Middle frontal gyrus (tissue), 1 donor: ENCODE measurements at regions not wholly inside any gene's neighbourhood (a gene's known extent, or its start where the extent isn't known, plus 50 kb on each side); places are given as distances from the start of the nearest gene placed in this dataset.
"Not testable (repeated sequence)": the region's sequence is repeated elsewhere in the genome, so short reads cannot be mapped to it uniquely, and the experiment has no call there.

Experiments used
- DNase-seq: peaks from one replicate; pipeline ENCODE4 v3.0.0-alpha.2; 2015; ENCODE audit warnings: low spot score; ENCODE audit errors: extremely low spot score

- no peak for DNase-seq
These were observed 681.2 kb upstream of the NRP1 start for GRCh38 chr10:34015700-34016099.

- DNase-seq = no peak
These were observed 678.8 kb upstream of the NRP1 start for GRCh38 chr10:34013235-34013634.

DNA sequence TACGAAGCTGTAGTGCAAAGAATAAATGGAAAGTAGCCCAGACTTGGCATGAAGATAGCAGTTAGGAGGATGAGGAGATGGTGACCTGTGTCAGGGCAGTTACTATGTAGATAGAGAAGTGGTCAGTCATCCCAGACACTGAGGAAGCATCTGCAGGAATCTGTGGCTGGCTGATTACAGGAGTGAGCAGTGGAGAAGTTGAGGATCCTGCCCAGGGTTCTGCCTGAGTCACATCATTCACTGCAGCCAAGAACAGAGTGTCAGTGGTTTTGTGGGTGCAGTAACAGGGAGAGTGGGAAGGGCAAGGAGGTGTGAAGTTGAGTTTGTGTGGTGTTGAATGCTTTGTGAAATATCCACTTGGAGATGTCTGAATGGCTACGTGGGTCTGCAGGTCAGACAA is 676.4 kb upstream of the NRP1 start:
- no peak for DNase-seq

DNA sequence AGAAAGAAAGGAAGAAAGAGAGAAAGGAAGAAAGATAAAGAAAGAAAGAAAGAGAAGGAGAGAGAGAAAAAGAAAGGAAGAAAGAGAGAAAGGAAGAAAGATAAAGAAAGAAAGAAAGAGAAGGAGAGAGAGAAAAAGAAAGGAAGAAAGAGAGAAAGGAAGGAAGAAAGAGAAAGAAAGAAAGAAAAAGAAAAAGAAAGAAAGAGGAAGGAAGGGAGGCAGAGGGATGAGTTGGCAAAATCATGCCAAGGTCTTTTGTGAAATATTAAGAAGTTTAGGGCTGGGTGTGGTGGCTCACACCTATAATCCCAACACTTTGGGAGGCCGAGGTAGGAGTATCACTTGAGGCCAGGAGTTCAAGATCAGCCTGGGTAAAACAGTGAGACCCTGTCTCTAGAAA is 675.8 kb upstream of the NRP1 start:
- DNase-seq = not testable (repeated sequence)

DNA sequence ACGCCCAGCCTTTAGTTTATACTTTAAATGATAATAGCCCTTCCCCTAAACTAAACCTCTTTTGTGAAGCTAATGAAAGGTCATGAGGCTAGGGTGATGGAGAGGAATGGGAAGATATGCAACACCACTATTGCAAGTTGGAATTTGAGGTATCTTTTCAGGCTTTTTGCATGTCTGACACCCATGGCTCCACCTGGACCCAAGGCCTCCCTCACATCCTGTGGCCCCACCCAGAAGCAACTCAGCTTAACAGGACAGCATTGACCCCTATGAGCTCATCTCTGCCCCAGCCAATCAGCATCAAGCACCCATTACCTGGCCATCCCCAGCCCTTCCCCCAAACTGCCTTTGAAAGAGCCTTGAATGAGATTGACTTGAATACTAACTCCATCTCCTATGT is 674.2 kb upstream of the NRP1 start:
- no peak for DNase-seq

DNA sequence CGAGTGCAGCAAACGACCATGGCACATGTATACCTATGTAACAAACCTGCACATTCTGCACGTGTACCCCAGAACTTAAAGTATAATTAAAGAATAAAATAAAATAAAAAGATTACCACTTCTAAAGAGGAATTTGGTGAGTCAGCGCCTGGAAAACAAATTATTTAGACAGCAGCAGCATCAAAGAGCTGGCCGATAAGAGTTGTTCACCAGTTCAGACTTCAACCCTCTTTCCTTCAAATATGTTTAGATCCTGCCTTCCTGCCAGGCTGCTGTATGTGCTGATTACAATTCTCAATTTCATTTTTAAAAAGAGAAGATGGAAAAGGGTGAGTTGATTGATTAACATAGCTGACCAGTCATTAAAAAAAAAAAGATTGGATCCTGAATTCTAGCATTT is 672.0 kb upstream of the NRP1 start:
- no peak for DNase-seq

- DNase-seq = no peak
These were observed 669.1 kb upstream of the NRP1 start for GRCh38 chr10:34003561-34003960.

DNA sequence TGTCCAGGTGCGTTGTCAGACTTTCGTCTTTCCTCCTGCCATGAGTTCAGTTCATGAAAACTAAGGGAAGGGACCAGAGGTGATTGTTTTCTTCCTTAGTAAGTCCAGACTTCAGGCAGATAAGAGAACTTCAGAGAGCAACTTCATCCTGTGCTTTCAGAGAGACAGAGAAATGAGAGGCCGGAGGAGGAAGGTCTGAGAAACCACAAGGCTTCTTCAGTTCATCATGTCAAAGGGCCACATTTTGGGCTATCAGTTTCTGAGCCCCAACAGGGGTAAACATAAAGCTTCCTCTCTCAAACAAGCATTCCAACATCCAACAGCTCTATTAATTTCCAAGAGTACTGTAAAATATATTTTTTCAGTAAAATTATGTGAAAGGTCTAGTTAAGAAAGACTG is 668.4 kb upstream of the NRP1 start:
- DNase-seq = no peak

DNA sequence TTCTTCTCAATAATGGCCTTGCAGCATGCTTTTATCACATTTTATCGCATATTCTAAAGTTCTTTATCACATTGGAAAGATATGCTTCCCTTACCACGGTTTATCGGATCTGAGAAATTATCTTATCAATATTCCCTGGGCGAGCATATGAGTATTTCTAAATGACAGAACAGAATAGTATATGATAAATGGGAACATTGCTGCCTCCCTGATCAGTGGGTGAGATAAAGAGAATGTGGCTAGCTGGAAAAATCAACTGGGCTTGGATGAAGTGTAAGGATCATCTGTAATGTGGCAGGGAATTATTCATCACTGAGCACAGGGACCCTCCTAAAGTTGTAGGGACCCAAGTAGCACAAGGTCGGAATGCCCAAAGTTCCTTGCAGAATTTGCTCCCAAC is 667.4 kb upstream of the NRP1 start:
- DNase-seq = no peak

GRCh38 chr10:34001087-34001580 is 666.7 kb upstream of the NRP1 start:
- no peak for DNase-seq

GRCh38 chr10:33993917-33994316 is 659.5 kb upstream of the NRP1 start:
- DNase-seq = no peak

DNA sequence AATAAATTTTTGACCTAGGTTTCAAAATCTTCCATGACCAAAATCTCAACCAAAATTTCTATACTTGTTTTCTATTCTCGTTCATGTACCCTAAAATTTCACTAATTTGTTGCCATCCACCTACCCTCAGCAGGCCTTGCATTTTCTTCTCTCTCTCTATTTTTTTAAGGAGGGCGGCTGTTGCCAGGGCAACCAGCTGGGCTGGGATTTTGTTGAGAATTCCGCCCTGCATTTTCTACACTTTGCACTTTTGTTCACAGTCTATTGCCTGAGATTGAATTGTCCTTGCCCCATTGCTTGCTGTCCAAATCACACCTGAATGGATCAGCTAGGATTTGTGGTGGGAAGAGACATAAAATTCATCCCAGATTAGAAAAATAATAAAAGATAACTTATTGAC is 657.5 kb upstream of the NRP1 start:
- no peak for DNase-seq

DNA sequence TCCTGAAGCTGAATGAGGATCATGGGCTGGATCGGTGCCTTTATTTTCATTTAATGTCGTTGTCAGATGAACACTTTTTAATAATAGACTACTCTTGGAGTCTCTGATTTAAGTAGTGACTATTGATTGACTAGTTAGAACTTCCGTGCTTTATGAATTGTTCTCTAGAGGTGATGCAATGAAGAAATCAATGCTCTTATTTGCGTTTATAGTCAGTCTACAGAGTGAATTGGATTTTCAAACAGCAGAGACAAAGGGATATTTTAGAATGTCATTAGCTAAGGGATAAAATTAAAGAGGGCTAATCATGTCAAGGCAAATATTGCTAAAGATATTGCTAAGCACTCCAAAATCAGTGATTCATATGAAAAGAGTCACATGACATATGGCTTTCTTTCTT is 652.0 kb upstream of the NRP1 start:
- DNase-seq = no peak

DNA sequence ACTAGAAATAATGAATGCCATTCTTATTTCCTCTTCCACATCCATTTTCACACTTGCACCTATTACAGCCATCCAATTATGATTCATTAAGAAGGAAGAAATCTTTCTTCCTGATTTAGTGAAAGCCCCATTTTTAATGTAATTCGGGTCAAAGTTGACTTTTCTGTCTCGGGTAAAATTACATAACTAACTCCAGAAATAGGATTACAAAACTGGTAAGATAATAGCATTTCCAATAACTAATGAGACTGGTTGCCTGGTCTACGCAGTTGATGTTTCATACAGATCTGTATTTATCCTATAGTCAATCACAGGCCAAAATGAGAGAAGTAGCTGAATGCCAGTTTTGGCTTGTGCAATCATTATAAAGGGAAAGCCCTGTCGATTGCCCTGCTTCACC is 651.5 kb upstream of the NRP1 start:
- DNase-seq = no peak

DNA sequence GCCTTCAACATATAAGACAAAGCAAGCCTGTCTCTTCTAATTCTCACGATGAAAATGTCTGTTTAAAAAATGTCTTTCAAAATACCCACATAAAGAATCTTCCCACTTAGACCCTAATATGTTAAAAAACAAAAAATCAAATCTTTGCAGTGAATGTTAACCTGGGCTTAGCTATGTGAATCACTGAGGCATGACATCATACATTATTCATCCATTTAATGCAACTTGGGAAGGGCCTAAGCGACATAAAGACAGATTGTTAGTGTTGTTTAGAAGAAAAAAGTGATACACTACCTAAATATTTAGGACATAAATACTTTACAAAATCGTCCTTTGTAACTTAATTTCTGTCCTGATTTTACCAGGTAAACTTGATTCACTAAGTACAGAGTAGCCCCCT is 648.5 kb upstream of the NRP1 start:
- no peak for DNase-seq

DNA sequence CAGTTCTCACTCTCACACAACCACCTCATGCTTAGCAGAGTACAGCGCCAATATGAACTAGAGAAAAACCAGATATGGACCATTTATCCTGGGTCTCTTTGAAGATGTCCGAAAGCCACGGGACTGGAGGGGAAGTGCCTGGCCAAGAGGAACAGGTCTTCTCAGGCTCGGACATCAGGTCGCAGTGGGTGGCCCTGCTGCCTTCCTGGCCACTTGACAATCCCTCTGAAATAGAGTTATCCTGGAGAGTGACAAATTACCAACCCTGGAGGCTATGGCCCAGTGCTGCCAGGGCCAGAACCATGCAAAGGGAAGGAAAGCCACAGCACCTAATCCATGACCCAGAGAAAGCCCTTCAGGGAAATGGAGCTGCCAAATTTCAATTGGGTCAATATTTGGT is 646.8 kb upstream of the NRP1 start:
- no peak for DNase-seq

- DNase-seq = no peak
These were observed 644.7 kb upstream of the NRP1 start for GRCh38 chr10:33979195-33979594.

DNA sequence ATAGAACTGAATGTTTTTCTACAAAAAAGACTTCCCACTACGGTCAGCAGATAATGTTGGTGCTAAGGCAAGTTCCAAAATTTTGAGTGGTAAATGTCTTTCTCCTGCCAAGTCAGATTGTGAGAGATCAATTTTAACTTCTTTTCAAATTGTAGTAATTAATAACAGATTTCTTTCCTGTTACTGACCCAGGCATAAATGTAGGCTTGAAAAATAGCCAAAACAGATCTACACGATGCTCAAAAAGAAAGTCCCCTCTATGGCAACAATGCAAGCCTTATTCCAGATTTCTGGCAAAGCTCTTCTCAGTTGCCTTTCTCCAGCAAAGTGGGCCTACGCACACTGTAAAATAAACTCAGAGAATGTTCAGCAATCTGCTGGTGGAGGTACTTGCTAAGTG is 641.0 kb upstream of the NRP1 start:
- no peak for DNase-seq

DNA sequence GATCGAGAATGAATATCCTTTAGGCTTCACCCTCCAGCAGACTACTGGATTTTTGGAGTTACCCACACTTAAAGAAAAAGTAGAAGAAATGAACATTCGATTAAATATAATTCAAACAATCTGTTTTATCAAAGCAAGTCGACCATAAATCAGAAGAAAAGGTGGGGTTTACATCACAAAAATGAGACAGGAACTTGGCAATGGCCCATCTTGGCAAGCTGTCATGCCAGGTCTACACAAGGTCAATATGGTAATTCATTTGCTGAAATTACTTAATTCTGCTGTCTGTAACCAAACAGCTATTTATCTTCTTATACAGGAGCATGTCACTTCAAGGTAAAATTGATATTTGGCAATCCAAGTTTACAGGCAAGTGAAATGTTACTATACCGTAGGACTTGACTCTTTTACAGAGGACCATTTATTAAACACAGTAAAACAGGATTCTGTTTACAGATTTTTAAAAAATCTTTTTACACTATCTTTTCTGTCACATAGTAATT is 640.6 kb upstream of the NRP1 start:
- DNase-seq = no peak

GRCh38 chr10:33968983-33969382 is 634.5 kb upstream of the NRP1 start:
- DNase-seq = no peak

DNA sequence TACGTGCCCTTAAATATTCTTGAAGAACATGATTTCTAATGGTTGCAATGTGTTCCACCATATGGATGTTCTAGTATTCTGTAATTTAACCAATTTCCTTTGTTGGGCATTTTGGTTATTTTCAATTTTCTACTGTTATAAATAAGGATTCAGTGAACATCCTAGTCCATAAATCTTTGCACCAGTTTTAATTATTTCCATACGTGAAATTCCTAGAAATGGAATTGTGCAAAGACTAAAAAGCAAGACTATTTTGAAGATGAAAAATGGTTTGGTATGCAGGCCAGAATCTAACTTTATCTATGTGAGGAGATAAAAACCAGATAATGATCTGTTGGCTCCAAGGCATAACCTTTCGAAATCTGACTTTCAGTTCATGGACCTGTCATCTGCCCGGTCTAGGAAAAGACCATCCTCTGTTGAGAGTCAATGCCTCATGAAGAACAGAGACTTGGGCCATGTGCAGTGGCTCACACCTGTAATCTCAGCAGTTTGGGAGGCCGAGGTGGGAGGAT is 633.2 kb upstream of the NRP1 start:
- DNase-seq = no peak

DNA sequence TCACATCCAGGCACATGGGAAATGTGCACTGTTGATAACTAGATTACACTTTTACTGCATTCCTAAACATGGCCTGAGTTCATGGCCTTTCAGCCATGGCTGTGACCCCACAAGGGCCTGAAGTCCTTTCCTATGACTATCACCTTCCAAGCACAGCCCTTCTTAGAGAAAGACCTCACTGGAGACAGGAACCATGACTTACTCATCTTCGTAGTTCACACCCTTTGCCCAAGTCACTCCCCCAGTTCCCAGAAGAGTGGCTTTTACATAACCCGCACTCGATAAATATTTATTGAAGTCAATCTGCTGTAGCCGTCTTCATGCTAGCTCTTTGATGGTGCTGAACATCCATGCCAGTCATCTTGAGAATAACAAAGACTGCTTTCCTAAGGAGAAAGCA is 632.5 kb upstream of the NRP1 start:
- no peak for DNase-seq

DNA sequence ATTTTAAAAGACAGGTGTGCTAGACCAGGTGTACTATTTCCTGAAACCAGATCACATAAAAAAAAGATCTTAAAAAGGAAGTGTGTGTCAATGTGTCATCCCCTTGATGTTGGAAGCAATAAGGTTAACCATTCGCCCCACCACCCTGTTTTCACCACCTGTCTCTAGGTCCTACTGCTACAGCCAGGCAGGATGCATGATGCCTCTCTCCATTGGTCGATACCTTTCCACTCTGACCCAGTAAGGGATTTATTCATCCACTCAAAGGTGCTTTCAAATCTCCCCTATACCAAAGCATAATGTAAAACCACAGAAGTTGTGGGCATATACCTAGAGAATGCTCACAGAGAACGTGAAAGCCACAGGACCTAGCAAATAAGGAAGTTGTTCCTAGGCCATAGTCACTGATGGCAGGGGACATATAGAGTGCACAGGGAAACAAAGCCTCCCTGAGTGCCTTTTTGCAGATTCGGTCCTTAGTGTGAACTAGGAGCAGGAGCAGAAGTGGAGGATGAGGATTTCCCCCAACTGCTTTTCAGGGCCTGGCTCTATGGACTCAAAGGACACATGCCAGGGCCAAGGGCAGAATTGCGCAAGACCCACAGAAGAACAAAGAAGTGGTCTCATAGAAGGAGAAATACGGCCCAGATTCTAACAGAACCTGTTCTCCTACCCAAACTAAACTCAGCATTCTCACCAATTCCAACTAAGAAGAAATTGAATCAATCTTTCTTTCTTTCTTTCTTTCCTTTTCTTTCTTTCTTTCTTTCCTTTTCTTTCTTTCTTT is 631.5 kb upstream of the NRP1 start:
- DNase-seq = no peak
